ENCODE measurements at regions not wholly inside any gene's neighbourhood (a gene's known extent, or its start where the extent isn't known, plus 50 kb on each side); places are given as distances from the start of the nearest gene placed in this dataset.
"Not testable (repeated sequence)": the region's sequence is repeated elsewhere in the genome, so short reads cannot be mapped to it uniquely, and the experiment has no call there.

DNA sequence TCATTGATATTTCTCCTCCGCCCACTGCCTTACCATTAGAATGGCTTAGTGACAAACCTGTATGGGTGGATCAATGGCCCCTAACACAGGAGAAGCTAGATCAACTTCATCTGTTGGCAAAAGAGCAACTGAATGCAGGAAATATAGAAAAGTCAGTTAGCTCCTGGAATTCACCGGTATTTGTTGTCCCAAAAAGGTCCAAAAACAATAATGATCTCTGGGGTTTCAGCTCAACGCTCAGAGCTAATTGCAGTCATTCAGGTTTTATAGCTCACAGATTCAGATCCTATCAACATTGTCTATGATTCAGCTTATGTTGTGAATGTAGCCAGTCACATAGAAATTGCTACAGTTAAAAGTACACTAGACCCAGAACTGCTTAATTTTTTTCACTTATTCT lies 124.0 kb upstream of the ZCCHC13 start:
- FAIRE-seq: no peak

- no peak for FAIRE-seq
Observed at GRCh38 chrX:74179499-74179898, 124.5 kb upstream of the ZCCHC13 start.

GRCh38 chrX:74179071-74179470 lies 124.9 kb upstream of the ZCCHC13 start:
- FAIRE-seq: peak; percentile 36

DNA sequence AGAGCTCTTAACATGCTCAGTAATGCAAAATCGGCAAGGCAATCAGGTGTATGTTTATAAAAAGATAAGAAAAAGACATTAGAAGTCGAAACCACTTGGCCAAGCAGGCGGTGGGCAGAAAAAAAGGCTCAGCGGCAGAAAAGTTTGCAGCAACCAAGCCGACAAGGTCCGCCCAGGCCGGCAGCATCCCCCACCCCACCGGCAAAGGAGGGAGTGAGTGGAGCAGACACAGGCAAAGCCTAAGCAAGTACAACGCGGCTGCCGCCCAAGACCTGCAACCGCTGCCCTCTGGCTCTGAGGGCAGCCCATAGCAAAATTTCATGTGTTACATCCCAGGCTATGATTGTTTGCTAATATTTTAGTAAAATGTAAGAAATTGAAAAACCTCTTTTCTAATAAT lies 125.4 kb upstream of the ZCCHC13 start:
- FAIRE-seq: no peak

- FAIRE-seq: no peak
Observed at GRCh38 chrX:74171465-74171864, 132.5 kb upstream of the ZCCHC13 start.

DNA sequence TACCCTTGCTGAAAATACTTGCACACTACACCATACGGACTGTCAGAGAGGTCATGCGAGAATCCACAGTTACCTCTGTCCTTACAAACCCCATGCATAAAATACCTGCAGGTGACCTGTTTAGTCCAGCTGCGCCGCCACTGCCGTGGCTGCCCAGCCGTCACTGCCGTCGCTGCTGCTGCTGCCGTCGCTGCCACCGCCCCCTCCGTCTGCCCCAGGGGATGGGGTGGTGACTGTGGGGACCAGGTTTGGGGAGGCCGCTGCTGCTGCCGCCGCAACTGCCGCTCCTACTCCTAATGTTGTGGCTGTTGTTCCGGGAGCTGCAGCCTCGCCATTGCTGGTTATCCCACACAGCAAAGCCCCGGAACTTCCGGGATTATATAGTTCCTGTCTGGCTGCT lies 141.8 kb upstream of the ZCCHC13 start:
- no peak for FAIRE-seq

- no peak for FAIRE-seq
Observed at GRCh38 chrX:74160816-74161215, 143.2 kb upstream of the ZCCHC13 start.

DNA sequence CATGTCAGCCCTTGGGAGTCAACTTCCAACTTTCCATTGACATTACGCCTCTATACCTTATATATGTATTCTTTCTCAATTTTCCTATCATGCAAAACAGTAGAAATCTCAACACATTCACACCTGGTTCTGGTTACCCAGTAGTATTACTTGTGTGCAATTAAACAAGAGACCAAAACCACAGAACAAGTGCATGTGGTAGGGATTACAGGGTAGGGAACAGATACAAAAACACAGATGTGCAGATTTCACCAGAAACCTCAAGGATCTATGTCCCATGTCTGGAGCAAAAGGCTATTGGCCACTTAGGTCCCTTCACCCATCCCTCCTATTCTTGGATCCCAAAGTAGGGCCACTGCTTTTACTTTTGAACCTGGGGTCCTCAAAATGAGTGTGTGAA lies 143.6 kb upstream of the ZCCHC13 start:
- FAIRE-seq: no peak

DNA sequence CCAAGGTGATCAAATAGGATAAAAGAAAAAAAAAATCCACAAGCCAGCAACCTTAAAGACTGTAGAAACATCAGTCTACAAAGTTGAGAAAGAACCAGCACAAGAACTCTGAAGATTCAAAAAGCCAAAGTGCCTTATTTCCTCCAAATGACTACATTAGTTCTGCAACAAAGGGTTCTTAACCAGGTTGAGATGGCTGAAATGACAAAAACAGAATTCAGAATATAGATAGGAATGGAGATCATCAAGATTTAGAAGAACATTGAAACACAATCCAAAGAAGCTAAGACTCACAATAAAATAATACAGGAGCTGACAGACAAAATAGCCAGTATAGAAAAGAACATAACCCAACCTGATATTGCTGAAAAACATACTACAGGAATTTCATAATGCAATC lies 156.5 kb upstream of the ZCCHC13 start:
- no peak for FAIRE-seq

GRCh38 chrX:74138943-74139342 lies 165.0 kb upstream of the ZCCHC13 start:
- FAIRE-seq: no peak

GRCh38 chrX:74133156-74133796 lies 170.7 kb upstream of the ZCCHC13 start:
- peak; percentile 95 for FAIRE-seq

- FAIRE-seq: no peak
Observed at GRCh38 chrX:74132280-74132679, 171.7 kb upstream of the ZCCHC13 start.

- no peak for FAIRE-seq
Observed at GRCh38 chrX:74119016-74119910, 184.7 kb upstream of the ZCCHC13 start.

DNA sequence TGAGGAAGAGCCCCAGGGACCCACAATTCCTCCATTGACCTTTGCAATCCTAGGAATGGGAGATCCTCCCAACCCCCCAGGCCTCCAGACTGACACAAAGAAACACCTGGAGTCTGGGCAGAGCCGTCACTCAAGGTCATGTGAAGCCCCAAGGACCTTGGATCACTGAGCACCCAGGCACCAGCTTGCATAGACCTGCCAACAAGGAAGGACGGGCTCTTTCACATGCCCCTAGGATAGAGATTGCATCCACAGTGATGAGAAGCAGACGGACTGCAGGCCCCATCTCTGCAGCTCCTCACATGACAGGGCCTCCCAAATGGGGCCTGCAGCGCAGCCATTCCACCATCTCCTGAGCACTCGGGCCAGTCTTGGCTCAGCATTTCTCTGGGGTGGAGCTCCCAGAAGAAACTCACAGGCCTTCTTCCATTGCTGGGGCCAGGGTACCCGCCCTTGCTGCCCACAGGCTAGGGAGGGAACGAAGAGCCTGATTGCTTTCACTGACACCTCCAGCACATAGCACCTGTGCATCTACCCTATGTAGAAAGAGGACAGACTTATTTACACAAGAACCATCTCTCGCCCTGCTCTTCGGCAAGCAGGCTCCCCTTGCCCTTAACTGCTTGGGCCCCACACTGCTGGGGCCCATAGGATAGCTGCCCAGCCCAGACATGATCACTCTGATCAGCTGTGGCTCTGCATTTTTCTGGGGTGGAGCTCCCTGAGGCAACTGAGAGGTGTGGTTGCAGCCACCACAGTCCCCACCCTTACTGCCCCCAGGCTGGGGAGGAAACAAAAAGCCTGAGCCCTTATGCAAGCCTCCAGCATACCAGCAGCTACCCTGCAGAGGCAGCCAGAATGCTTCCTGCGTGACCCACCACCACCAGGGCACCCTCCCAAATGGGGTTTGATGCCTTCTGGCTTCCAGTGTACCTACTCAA lies 185.7 kb upstream of the ZCCHC13 start:
- FAIRE-seq: no peak

GRCh38 chrX:74111245-74111644 lies 192.7 kb upstream of the ZCCHC13 start:
- FAIRE-seq: no peak

GRCh38 chrX:74107666-74108065 lies 196.3 kb upstream of the ZCCHC13 start:
- no peak for FAIRE-seq

GRCh38 chrX:74104356-74105015 lies 199.5 kb upstream of the ZCCHC13 start:
- FAIRE-seq: no peak

- not testable (repeated sequence) for FAIRE-seq
Observed at GRCh38 chrX:74098407-74098806, 205.6 kb upstream of the ZCCHC13 start.

- FAIRE-seq: no peak
Observed at GRCh38 chrX:74090049-74090448, 213.9 kb upstream of the ZCCHC13 start.

DNA sequence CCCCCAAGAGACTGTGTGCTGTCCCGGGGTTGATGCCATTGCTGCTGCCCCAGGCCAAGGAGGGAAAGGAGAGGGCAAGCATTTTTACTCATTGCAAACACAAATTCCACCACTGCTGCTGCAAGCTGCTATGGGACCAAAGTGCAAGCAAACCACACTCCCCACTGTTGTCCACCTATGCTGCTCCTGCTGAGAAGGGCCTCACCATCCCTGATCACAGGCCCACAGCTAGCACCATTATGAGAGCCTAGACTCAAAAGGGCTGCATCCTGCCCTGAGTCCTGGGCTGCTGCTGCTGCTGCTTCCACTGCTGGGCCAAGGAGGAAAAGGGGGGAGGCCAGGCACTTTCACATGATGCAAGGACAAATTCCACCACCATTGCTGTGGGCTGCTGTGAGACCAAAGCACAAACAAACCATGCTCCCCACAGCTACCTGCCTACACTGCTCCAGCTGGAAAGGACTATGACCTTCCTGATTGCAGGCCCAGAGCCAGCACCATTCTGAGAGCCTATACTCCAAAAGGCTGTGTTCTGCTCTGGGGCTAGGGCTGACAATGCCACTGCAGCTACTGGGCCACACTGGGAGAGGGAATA lies 218.2 kb upstream of the ZCCHC13 start:
- FAIRE-seq: no peak

DNA sequence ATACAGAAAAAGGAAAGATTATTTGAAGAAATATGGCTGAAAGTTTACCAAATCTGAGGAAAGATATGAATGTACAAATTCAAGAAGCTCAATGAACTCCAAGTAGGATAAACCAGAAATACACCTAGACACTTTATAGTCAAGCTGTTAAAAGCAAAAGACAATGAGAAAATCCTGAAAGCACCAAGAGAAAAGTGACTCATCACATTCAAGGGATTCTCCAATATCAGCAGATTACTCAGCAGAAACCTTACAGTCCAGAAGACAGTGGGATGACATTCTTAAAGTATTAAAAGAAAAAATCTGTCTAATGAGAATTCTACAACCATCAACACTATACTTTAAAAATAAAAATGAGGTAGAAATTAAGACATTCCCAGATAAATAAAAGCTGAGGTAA lies 223.8 kb upstream of the ZCCHC13 start:
- FAIRE-seq: no peak

- FAIRE-seq: no peak
Observed at GRCh38 chrX:74065831-74066390, 213.4 kb upstream of the XIST start.
